T-helper 2 cell treated with Interferon-gamma antibody and Interleukin-4, amounts not matched to agents 100 ng/mL and 5 ng/mL, for 36 hours (primary cell): ENCODE measurements at regions not wholly inside any gene's neighbourhood (a gene's known extent, or its start where the extent isn't known, plus 50 kb on each side); places are given as distances from the start of the nearest gene placed in this dataset.
"Not testable (repeated sequence)": the region's sequence is repeated elsewhere in the genome, so short reads cannot be mapped to it uniquely, and the experiment has no call there.

Experiments
- intact Hi-C: fragments of 100-400 bp; cut with micrococcal nuclease; formaldehyde crosslinking; loops from one replicate; pipeline ENCODE4 v1.15.1; 2023

- intact Hi-C loops = no loop called here
Observed at GRCh38 chr5:57429513-57430120, 53.0 kb downstream of the ACTBL2 start.

- intact Hi-C loops = not testable (repeated sequence)
Observed at GRCh38 chr5:57429021-57429420, 53.6 kb downstream of the ACTBL2 start.

- intact Hi-C loops = no loop called here
Observed at GRCh38 chr5:57422993-57423392, 59.6 kb downstream of the ACTBL2 start.

GRCh38 chr5:57422341-57422740, 60.3 kb downstream of the ACTBL2 start:
- intact Hi-C loops = no loop called here

- intact Hi-C loops = no loop called here
Observed at GRCh38 chr5:57420801-57421200, 61.8 kb downstream of the ACTBL2 start.

- intact Hi-C loops = no loop called here
Observed at GRCh38 chr5:57417971-57418370, 64.6 kb downstream of the ACTBL2 start.

GRCh38 chr5:57417320-57417719, 65.3 kb downstream of the ACTBL2 start:
- intact Hi-C loops = no loop called here

- intact Hi-C loops = no loop called here
Observed at GRCh38 chr5:57416278-57416994, 66.2 kb downstream of the ACTBL2 start.

- intact Hi-C loops = no loop called here
Observed at GRCh38 chr5:57414857-57415256, 67.8 kb downstream of the ACTBL2 start.

- intact Hi-C loops = no loop called here
Observed at GRCh38 chr5:57414191-57414590, 68.4 kb downstream of the ACTBL2 start.

GRCh38 chr5:57413145-57413544, 69.5 kb downstream of the ACTBL2 start:
- intact Hi-C loops = no loop called here

- intact Hi-C loops = no loop called here
Observed at GRCh38 chr5:57412680-57413079, 69.9 kb downstream of the ACTBL2 start.

- intact Hi-C loops = no loop called here
Observed at GRCh38 chr5:57411982-57412381, 70.6 kb downstream of the ACTBL2 start.

- intact Hi-C loops = no loop called here
Observed at GRCh38 chr5:57410374-57411320, 72.0 kb downstream of the ACTBL2 start.

GRCh38 chr5:57408714-57409113, 73.9 kb downstream of the ACTBL2 start:
- intact Hi-C loops = no loop called here

GRCh38 chr5:57408285-57408684, 74.3 kb downstream of the ACTBL2 start:
- intact Hi-C loops = no loop called here

GRCh38 chr5:57407391-57407790, 75.2 kb downstream of the ACTBL2 start:
- intact Hi-C loops = no loop called here

GRCh38 chr5:57406641-57407040, 76.0 kb downstream of the ACTBL2 start:
- intact Hi-C loops = no loop called here

- intact Hi-C loops = no loop called here
Observed at GRCh38 chr5:57405984-57406383, 76.6 kb downstream of the ACTBL2 start.

- intact Hi-C loops = no loop called here
Observed at GRCh38 chr5:57402761-57403160, 79.8 kb downstream of the ACTBL2 start.

GRCh38 chr5:57402348-57402747, 80.3 kb downstream of the ACTBL2 start:
- intact Hi-C loops = no loop called here
